WI38 (cell line): ENCODE measurements at regions not wholly inside any gene's neighbourhood (a gene's known extent, or its start where the extent isn't known, plus 50 kb on each side); places are given as distances from the start of the nearest gene placed in this dataset.

Source experiments
- H3K4me3 ChIP-seq: 2 replicates; pipeline ENCODE4 v1.5.1; 2011; ENCODE audit warnings: low read depth, mild to moderate bottlenecking, control low read depth, low read length
- TF ChIP-seq, protein P1 (sequence below): IDR thresholded peaks from 2 replicates; pipeline ENCODE4 v1.5.1; 2012; ENCODE audit warnings: low read depth, mild to moderate bottlenecking, control low read depth, low read length

DNA sequence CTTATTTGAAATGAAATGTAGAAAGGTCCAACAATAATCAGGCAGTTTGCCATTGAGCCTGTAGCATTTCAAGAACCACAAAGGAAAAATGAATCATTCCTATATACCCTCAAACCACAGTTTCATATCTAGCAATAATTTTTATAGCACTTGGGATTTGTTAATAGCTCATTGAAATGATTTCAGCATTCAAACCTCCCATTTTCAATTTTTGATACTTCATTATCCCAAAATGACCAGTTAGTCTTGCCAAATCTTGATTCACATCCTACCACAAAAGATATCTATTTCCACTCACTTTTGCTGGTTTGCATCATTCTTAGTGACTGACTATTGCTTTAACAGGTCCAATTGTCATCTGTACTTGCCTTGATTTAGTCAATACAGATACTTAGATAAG is 790.1 kb downstream of the TLE1 start:
- TF ChIP-seq, protein P1, sequence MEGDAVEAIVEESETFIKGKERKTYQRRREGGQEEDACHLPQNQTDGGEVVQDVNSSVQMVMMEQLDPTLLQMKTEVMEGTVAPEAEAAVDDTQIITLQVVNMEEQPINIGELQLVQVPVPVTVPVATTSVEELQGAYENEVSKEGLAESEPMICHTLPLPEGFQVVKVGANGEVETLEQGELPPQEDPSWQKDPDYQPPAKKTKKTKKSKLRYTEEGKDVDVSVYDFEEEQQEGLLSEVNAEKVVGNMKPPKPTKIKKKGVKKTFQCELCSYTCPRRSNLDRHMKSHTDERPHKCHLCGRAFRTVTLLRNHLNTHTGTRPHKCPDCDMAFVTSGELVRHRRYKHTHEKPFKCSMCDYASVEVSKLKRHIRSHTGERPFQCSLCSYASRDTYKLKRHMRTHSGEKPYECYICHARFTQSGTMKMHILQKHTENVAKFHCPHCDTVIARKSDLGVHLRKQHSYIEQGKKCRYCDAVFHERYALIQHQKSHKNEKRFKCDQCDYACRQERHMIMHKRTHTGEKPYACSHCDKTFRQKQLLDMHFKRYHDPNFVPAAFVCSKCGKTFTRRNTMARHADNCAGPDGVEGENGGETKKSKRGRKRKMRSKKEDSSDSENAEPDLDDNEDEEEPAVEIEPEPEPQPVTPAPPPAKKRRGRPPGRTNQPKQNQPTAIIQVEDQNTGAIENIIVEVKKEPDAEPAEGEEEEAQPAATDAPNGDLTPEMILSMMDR, result no peak
- no peak overlapping the region for H3K4me3 ChIP-seq

DNA sequence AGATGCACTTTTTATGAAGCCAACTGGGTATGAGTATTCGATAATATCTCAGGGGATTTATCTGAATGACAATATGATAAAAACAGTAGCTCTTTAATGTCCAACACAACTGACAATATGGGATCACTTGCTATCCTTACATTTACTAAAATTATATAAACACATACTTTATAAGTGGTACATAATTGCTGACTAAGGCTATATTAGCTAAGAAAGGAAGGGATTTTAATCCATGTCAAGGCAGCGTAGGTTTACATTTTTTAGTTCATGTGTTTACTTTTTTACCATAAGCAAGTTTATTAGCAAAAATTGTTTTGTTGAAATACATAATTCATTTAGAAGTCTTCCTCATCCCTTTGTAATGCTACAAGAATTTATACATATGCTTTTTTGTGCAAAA is 796.2 kb downstream of the TLE1 start:
- no peak overlapping the region for H3K4me3 ChIP-seq
- TF ChIP-seq, protein P1, result no peak

DNA sequence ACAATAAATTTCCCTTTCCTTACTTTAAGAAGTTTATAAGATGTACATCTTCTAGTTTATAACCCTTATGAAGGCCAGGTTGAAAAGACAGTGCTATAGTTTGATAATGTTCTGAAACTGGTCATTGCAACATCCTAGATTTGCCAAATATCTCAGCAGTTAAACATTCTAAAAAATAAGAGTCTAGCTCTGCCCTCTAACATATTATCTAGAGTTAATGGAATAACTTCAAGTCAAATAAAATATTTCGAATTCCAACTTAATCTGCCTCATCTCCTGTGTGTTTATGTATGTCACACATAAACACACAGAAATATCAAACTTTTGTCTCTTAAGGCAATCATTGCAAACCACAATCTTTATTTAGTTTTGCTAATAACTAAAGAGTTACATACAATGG is 796.6 kb downstream of the TLE1 start:
- TF ChIP-seq, protein P1, result no peak
- no peak overlapping the region for H3K4me3 ChIP-seq

DNA sequence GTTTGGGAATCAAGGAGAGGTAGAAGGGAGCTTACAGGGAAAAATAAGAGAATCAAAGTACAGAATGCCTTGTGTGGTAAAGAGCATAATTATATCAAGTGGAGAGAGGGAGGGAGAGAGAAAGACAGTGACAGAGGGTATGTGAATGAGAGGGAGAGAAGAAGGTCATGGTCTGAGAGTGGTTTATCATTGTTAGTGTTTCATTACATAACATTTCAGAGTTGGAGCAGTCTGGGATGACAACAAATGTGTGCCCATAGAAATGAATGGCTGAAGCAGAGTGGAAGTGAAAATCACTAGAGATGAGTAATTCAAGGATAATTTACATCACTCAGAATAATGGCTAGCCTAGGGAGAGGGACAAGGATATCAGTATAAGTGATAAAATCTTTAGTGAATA is 799.2 kb downstream of the TLE1 start:
- H3K4me3 ChIP-seq, result no peak overlapping the region
- TF ChIP-seq, protein P1, result no peak

DNA sequence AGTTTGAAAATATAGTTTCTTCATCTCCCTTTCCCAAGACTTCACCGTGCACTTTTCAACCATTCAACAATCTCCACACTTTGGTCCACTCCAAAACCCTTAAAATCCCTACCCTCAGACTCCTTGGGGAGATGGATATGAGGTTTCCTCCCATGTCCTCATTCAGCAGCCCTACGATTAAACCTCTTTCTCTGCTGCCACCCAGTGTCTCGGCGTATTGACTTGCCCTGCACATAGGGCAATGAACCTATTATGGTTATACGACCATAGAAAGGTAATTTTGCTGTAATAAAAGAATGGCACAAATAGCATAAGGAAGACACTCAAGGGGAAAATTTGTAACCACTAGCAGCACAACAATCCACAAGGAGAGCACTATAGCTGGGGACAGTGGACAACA is 803.5 kb downstream of the TLE1 start:
- no peak overlapping the region for H3K4me3 ChIP-seq
- TF ChIP-seq, protein P1, result no peak

DNA sequence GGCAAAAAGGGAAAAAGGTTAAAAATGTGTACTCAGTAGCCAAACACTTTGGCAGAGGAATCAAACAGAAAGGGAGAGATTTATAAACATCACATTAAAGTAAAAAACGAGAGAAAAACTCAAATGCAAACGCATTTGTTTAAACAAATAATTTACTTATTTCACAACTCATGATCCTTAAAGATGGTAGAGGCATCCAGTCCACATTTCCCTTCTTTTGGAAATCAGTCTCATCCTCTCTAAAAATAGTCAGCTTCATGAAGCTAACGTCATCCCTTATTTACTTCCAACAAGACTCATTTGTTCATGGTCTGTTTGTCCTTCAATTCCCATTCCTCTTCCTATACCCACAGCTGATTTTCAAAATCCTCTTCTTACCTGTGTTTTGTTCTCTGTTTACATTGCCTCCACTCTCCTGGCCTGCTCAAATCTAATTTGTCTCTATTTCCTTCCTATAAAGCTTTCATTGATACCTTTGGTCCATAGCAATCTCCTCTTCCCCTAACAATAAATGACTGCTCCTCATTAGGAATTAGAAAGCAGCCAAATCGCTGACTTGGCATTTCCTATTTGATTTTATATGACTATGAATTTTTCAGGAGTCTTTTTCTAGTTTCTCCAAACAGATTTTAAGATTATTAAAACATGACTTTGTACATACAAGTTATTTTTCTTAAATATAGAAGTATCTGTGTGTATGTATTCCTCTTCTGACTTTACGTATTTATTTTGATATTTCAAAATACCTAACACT is 805.3 kb downstream of the TLE1 start:
- no peak overlapping the region for H3K4me3 ChIP-seq
- TF ChIP-seq, protein P1, result no peak

DNA sequence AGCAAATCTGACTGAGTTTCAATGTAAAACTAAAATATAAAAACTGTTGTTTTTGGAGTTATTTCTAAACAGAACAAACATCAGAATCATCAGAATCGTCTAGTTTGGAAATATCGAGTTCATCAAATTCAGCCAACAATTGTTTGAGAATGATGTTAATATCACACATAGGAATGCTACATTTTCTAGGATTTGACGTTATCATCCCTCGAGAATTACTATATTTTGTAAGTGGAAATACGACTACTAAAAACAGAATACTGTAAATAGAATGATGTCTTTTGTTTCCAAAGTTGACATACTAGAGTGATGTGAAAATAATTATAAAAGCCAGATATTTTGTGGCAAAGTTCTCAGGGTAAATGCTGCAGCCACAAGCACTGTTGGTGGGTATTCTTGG is 805.9 kb downstream of the TLE1 start:
- H3K4me3 ChIP-seq, result no peak overlapping the region
- TF ChIP-seq, protein P1, result no peak
